H1 (cell line): ENCODE measurements at regions not wholly inside any gene's neighbourhood (a gene's known extent, or its start where the extent isn't known, plus 50 kb on each side); places are given as distances from the start of the nearest gene placed in this dataset.

Experiments
- CTCF ChIA-PET: fragments of 300-600 bp; sonication (Branson Sonifier 250); formaldehyde crosslinking; loops from one replicate; lab custom pipeline; 2021; ENCODE audit not compliant: partially characterized antibody; lab: Charles Lee
- POLR2A ChIA-PET: fragments of 300-600 bp; sonication (Branson Sonifier 250); formaldehyde crosslinking; loops from one replicate; lab custom pipeline; 2021; ENCODE audit warnings: inconsistent platforms; ENCODE audit not compliant: partially characterized antibody; lab: Charles Lee
- DNase-seq, 2 experiments: peaks; one replicate each; pipeline versions ENCODE4 v3.0.0 to v3.0.0-alpha.2; 2010 to 2022; ENCODE audit warnings: low spot score in 2 of 2, low read depth in 1 of 2, mixed read lengths in 1 of 2
- FAIRE-seq: peaks from 2 replicates; lab custom pipeline; 2011; peaks lifted over from hg19 to GRCh38; lab: Jason Lieb, UNC
- H2AFZ ChIP-seq: 2 replicates; pipeline ENCODE4 v1.8.1; 2012; ENCODE audit warnings: low read length, inconsistent platforms
- H2AK5ac ChIP-seq: 2 replicates; pipeline ENCODE4 v1.6.1; 2013; ENCODE audit warnings: low read depth, low read length
- H2BK120ac ChIP-seq: replicated peaks from 2 replicates; pipeline ENCODE3; 2013; ENCODE audit warnings: low read depth, low read length, inconsistent platforms
- H2BK12ac ChIP-seq: 2 replicates; pipeline ENCODE4 v1.6.1; 2013; ENCODE audit warnings: low read depth, low read length
- H2BK15ac ChIP-seq: 2 replicates; pipeline ENCODE4 v1.6.1; 2013; ENCODE audit warnings: low read length
- H2BK20ac ChIP-seq: 2 replicates; pipeline ENCODE4 v1.6.1; 2013; ENCODE audit warnings: low read length
- H2BK5ac ChIP-seq: 2 replicates; pipeline ENCODE4 v1.6.1; 2013; ENCODE audit warnings: low read depth, low read length
- H3K14ac ChIP-seq: 2 replicates; pipeline ENCODE4 v1.6.1; 2013; ENCODE audit warnings: inconsistent platforms; ENCODE audit not compliant: insufficient read length
- H3K18ac ChIP-seq: 2 replicates; pipeline ENCODE4 v1.6.1; 2013; ENCODE audit warnings: low read length; ENCODE audit errors: extremely low read depth
- H3K23ac ChIP-seq: 2 replicates; pipeline ENCODE4 v1.6.1; 2013; ENCODE audit warnings: inconsistent platforms; ENCODE audit not compliant: insufficient read length
- H3K23me2 ChIP-seq: 2 replicates; pipeline ENCODE4 v1.6.1; 2013; ENCODE audit warnings: low read depth, low read length
- H3K27ac ChIP-seq: 2 replicates; pipeline ENCODE4 v1.6.1; 2011; ENCODE audit warnings: low read depth, low read length, inconsistent platforms
- H3K27me3 ChIP-seq, 4 experiments: replicated peaks in 1 of 4; 1 replicate in 1 of 4; 2 replicates in 3 of 4; pipeline versions ENCODE4 v1.6.1 to v1.8.1; 2011 to 2013; ENCODE audit warnings: low read length in 3 of 4, mild to moderate bottlenecking in 3 of 4, inconsistent platforms in 2 of 4, mixed read lengths in 2 of 4, moderate library complexity in 1 of 4; ENCODE audit not compliant: control insufficient read depth in 3 of 4, insufficient read depth in 3 of 4; ENCODE audit errors: extremely low read depth in 1 of 4
- H3K36me3 ChIP-seq, 4 experiments: 2 replicates each; pipeline versions ENCODE4 v1.6.1 to v1.8.1; 2011 to 2013; ENCODE audit warnings: mild to moderate bottlenecking in 4 of 4, low read length in 3 of 4, moderate library complexity in 2 of 4, control low read depth in 1 of 4, inconsistent platforms in 1 of 4; ENCODE audit not compliant: insufficient read depth in 4 of 4, control insufficient read depth in 2 of 4
- H3K4ac ChIP-seq: replicated peaks from 2 replicates; pipeline ENCODE3; 2013; ENCODE audit warnings: low read length, low read depth, mixed read lengths, inconsistent platforms; ENCODE audit not compliant: insufficient read length
- H3K4me1 ChIP-seq, 4 experiments: replicated peaks in 1 of 4; 1 replicate in 1 of 4; 2 replicates in 3 of 4; pipeline versions ENCODE4 v1.6.1 to v1.8.1; 2011 to 2013; ENCODE audit warnings: low read length in 3 of 4, inconsistent platforms in 2 of 4, mixed read lengths in 1 of 4; ENCODE audit not compliant: insufficient read depth in 4 of 4, control insufficient read depth in 3 of 4
- H3K4me2 ChIP-seq, 2 experiments: 2 replicates each; pipeline versions ENCODE4 v1.6.1 to v1.8.1; 2011 to 2013; ENCODE audit warnings: low read depth in 2 of 2, low read length in 2 of 2, control low read depth in 1 of 2, inconsistent platforms in 1 of 2, mild to moderate bottlenecking in 1 of 2; ENCODE audit not compliant: insufficient read depth in 1 of 2
- H3K4me3 ChIP-seq, 4 experiments: fragments of 200-600, 300-600 bp in 1 of 4; sonication (generic), shearing (Covaris generic), sonication (Bioruptor Twin) in 1 of 4; 2 replicates each; pipeline versions ENCODE4 v1.5.1 to v1.8.1; 2011 to 2016; ENCODE audit warnings: low read length in 4 of 4, low read depth in 3 of 4, control low read depth in 2 of 4, inconsistent platforms in 2 of 4, mild to moderate bottlenecking in 2 of 4, mixed read lengths in 1 of 4, moderate library complexity in 1 of 4; ENCODE audit not compliant: insufficient read depth in 2 of 4; ENCODE audit errors: extremely low read depth in 1 of 4
- H3K56ac ChIP-seq: replicated peaks from 2 replicates; pipeline ENCODE3; 2013; ENCODE audit warnings: low read depth, mild to moderate bottlenecking, mixed read lengths, low read length, inconsistent platforms; ENCODE audit not compliant: insufficient read length
- H3K79me1 ChIP-seq: 2 replicates; pipeline ENCODE4 v1.6.1; 2013; ENCODE audit warnings: low read depth, low read length, control low read depth
- H3K79me2 ChIP-seq, 2 experiments: 2 replicates each; pipeline versions ENCODE4 v1.6.1 to v1.8.1; 2012 to 2013; ENCODE audit warnings: low read length in 2 of 2, mild to moderate bottlenecking in 2 of 2, inconsistent platforms in 1 of 2; ENCODE audit not compliant: insufficient read depth in 2 of 2, control insufficient read depth in 1 of 2
- H3K9ac ChIP-seq, 4 experiments: replicated peaks in 1 of 4; 1 replicate in 1 of 4; 2 replicates in 3 of 4; pipeline versions ENCODE4 v1.6.1 to v1.8.1; 2011 to 2013; ENCODE audit warnings: low read depth in 3 of 4, low read length in 3 of 4, control low read depth in 2 of 4, mild to moderate bottlenecking in 2 of 4, moderate library complexity in 2 of 4, inconsistent platforms in 1 of 4; ENCODE audit errors: extremely low read depth in 1 of 4
- H3K9me3 ChIP-seq, 2 experiments: 2 replicates each; pipeline versions ENCODE4 v1.6.1 to v1.8.1; 2012 to 2013; ENCODE audit warnings: mild to moderate bottlenecking in 2 of 2, moderate library complexity in 2 of 2, control low read depth in 1 of 2, inconsistent platforms in 1 of 2, low read depth in 1 of 2, low read length in 1 of 2, mixed read lengths in 1 of 2; ENCODE audit not compliant: insufficient read depth in 2 of 2
- H4K20me1 ChIP-seq, 2 experiments: replicated peaks in 1 of 2; 2 replicates each; pipeline versions ENCODE3 to v1.8.1; 2011 to 2013; ENCODE audit warnings: inconsistent platforms in 2 of 2, low read length in 2 of 2, mild to moderate bottlenecking in 1 of 2; ENCODE audit not compliant: insufficient read depth in 2 of 2, control insufficient read depth in 1 of 2
- H4K5ac ChIP-seq: 2 replicates; pipeline ENCODE4 v1.6.1; 2013; ENCODE audit warnings: low read length, low read depth, mixed read lengths, inconsistent platforms; ENCODE audit not compliant: insufficient read length
- H4K8ac ChIP-seq: 2 replicates; pipeline ENCODE4 v1.8.0; 2013; ENCODE audit warnings: mild to moderate bottlenecking, moderate library complexity, low read length, inconsistent platforms; ENCODE audit not compliant: insufficient read depth; ENCODE audit errors: extremely low read depth
- H4K91ac ChIP-seq: replicated peaks from 2 replicates; pipeline ENCODE3; 2013; ENCODE audit warnings: low read length, mixed read lengths, inconsistent platforms; ENCODE audit not compliant: insufficient read length
- JUN ChIP-seq: IDR thresholded peaks from 2 replicates; pipeline ENCODE4 v1.6.1; 2011; ENCODE audit warnings: low read depth, mild to moderate bottlenecking, improper control_type of control experiment, low read length
- KDM5A ChIP-seq: fragments of 200-600 bp; IDR thresholded peaks from 2 replicates; pipeline ENCODE4 v1.7.1; 2012; ENCODE audit warnings: mild to moderate bottlenecking, low read length, inconsistent platforms, mixed read lengths
- WGBS, 2 experiments: shearing (Covaris generic) in 1 of 2; methylation state at CpG; one replicate each; pipeline versions ENCODE4 v1.1.6 to v1.1.7; 2013 to 2015; ENCODE audit warnings: low lambda C conversion rate in 2 of 2, mixed read lengths in 2 of 2, inconsistent platforms in 1 of 2, low coverage in 1 of 2, missing lambda C conversion rate in 1 of 2; ENCODE audit not compliant: insufficient replicate concordance in 2 of 2, insufficient coverage in 1 of 2, insufficient read length in 1 of 2; ENCODE audit errors: extremely low coverage in 1 of 2, missing lambda C conversion rate in 1 of 2; 5-methylcytosine and 5-hydroxymethylcytosine counted together

- no peaks in the 10 kb centered on the region for H3K27me3 ChIP-seq
- no peak overlapping the region for H2BK12ac ChIP-seq
- DNase-seq: no peak
- H2BK5ac ChIP-seq: no peak overlapping the region
- H3K23me2 ChIP-seq: no peaks in the 10 kb centered on the region
- H3K4me2 ChIP-seq: no peak overlapping the region
- no peaks in the 10 kb centered on the region for H4K20me1 ChIP-seq
- H3K79me1 ChIP-seq: no peaks in the 10 kb centered on the region
- no peak overlapping the region for H2AFZ ChIP-seq
- H3K23ac ChIP-seq: no peak overlapping the region
- no peaks in the 10 kb centered on the region for H3K9me3 ChIP-seq
- H3K4me3 ChIP-seq: no peak overlapping the region
- no peaks in the 10 kb centered on the region for H3K79me2 ChIP-seq
- no peak overlapping the region for H4K91ac ChIP-seq
- no peak overlapping the region for H4K5ac ChIP-seq
- no peak overlapping the region for H2BK20ac ChIP-seq
- ChIA-PET CTCF (interaction anchor here (0.8 kb wide), 1 partner anchor 76 kb away, joined by 4 read pairs; no protein-coding TSS in a partner anchor), POLR2A (no interaction called here)
- TF ChIP-seq KDM5A (no peak), JUN (no peak)
- no peak overlapping the region for H4K8ac ChIP-seq
- no peak for FAIRE-seq
- no peak overlapping the region for H3K56ac ChIP-seq
- H3K14ac ChIP-seq: no peak overlapping the region
- H3K4ac ChIP-seq: no peak overlapping the region
- H3K4me1 ChIP-seq: no peaks in the 10 kb centered on the region
- H2BK120ac ChIP-seq: no peak overlapping the region
- H2BK15ac ChIP-seq: no peak overlapping the region
- no peak overlapping the region for H3K9ac ChIP-seq
- 88% methylated on average over 2 of the region's 2 CpGs; no CpG with 5 or more reads in 1 of the 2 experiments for WGBS, 2 experiments
- H3K36me3 ChIP-seq: no peaks in the 10 kb centered on the region
- H3K27ac ChIP-seq: no peak overlapping the region
- no peak overlapping the region for H2AK5ac ChIP-seq
- H3K18ac ChIP-seq: no peak overlapping the region
Measured at GRCh38 chr6:78438135-78438534, 429.2 kb upstream of the IRAK1BP1 start.
